GM19328 (cell line): ENCODE measurements at regions not wholly inside any gene's neighbourhood (a gene's known extent, or its start where the extent isn't known, plus 50 kb on each side); places are given as distances from the start of the nearest gene placed in this dataset.

Experiments used
- ATAC-seq: cut with Tn5 transposase; IDR thresholded peaks from one replicate; pipeline ENCODE4 v1.9.1; 2021; ENCODE audit warnings: mild to moderate bottlenecking, moderate library complexity; ENCODE audit not compliant: unreplicated experiment

DNA sequence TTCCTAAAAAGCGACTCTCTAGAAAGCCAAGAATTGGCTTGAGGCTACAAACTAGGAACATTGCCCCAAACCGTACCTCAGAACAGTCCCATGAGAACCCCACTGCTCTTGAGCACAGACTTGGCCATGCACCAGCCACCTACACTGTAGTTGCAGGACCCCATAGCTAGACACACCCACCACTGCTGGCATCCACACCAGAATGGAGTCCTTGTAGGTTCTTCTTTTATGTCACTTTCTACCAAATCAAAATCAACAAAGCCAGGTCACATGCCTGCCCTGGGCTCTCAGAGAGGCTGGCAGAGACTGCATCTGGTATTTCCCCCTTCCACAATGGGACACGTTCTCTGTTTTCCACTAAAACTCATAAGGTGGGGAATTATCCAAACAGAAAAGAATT lies 290.5 kb downstream of the SHOX2 start:
- no peak for ATAC-seq

DNA sequence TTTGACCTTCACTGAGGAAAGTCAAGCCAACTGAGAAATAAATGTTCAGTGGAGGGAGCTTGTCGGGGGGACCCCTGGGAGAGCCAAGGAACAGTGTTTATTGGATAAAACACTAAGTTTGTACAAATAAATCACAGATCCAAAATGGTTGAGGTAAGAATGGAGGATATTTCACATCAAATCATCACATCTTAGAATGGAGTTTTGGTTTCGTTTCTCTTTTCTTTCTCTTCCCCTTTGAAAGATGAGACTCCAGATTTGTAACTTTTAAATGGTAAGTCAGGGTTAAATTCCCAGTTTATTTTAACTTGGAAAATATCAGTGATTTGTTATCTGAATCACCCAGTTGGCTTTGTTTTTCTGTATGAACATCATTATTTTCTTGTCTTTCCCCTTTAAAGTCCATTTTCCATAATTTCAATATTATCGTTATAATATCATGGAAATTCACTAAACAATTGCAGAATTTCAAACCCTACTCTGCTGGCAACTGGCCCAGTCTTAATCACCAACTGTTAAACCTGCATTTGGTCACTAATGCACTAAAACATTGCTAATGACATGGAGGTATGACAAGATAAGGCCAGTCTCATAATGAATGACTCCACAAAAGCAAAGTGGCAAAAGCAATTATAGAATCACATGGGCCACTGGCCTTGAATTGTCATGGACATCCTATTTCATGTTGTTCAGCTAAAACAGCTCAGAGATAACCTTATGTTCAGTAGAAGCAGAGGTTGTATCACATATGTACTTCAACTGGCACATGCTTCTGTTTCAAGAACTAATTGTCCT lies 295.1 kb downstream of the SHOX2 start:
- no peak for ATAC-seq

DNA sequence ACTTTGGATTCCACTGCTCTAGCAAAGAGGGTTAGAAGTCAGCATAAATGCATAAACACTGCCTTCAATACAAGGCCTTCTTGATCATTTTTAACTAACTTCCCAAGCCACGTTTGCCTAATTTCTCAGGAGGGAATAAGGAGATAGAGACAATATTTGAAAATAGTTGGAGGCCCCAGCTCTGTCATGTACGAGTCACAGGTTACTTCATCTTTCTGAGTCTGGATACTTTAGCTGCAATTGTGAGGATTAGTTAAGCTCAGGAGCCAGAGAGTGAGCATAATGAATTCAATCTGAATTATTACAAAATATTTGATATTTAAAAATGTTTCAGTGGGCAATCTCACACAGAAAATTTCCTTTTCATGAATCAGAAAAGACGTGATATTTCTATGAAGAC lies 298.9 kb downstream of the SHOX2 start:
- ATAC-seq = no peak

DNA sequence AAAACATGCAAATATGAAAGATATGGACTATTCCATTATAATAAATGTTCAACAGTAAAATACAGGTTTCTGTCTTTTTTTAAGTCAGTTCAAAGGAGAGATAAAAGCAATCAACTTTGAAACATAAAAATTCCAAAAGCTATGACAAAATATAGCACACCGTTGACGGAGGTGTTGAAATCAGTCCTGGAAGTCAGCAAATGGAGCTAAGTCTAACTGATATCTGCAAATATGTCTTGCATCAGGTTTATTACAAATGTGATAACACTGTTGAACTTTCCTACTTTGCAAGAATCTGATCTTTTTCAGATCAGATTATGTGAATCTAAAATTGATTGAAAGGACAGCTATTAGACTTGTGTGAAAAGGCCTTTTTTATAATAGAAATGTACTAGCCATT lies 300.7 kb downstream of the SHOX2 start:
- ATAC-seq = no peak

DNA sequence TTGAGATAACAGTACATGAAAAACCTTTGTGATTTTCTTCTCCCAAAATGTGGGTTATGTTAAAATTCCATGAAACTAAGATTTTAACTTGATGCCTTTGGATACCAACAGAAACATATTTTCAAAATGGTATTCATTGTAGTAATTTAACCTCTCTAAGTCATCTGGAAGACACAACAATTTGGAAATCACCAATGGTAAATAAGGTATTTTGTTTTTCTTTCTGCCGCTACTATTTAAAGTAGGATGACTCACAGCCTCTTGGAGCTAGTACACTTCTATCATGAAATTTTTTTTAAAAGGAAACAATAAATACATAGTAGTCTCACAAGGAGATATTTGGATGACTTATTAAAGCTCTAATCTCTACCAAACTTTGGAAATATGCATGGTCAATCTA lies 291.6 kb upstream of the VEPH1 start:
- ATAC-seq = no peak

DNA sequence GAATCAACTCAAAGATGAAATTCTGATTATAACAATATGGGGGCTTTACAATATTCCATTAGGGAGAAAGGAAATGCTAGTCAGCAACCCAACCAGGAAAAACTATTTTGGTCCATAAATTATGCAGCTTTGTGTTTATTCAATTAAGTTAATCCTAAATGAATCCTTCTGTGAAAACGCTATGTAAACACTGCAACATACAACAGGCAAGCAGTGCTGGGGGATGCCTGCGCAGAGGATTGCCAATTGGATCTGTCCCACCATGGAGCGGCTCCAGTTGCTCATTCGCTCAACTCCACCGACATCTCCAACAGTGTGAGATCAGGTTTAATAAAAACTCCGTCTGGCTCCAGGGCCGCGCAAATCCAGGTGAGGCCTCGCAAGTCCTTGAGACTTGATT lies 290.5 kb upstream of the VEPH1 start:
- ATAC-seq = no peak

DNA sequence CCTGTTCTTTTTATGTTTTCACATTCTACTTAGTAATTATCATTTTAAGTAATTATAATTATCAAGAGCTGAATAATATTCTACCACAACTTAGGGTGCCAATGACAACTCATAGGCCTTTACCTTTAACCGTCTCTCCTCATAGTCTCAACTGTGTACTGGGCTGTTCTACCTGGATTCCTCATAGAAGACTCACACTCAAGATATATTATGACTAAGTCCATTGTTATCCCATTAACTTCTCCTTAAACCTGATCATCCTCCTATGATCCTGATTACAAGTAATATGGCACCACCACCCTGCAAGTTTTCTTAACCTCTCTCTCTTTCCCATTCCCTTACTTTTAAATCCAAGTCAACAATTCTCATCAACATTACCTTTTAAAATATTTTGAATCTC lies 285.9 kb upstream of the VEPH1 start:
- no peak for ATAC-seq

DNA sequence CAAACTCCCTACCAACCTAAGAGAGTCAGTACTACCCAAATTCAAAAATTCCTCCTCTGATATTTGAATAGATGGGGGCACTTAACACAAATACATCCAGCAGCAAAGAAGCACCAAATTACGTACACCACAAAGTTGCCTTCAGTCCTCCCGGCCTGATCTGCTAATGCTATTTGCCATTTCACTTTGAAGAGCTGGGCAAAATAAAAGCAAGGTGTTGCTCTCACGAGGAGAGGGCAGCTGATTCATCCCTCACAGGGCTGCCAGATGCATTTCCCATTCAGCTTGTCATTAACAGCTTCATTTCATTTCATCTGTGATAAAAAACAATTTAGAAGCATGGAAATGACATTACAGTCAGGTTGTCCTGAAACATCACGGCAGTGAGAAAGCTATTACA lies 283.4 kb upstream of the VEPH1 start:
- ATAC-seq = no peak

DNA sequence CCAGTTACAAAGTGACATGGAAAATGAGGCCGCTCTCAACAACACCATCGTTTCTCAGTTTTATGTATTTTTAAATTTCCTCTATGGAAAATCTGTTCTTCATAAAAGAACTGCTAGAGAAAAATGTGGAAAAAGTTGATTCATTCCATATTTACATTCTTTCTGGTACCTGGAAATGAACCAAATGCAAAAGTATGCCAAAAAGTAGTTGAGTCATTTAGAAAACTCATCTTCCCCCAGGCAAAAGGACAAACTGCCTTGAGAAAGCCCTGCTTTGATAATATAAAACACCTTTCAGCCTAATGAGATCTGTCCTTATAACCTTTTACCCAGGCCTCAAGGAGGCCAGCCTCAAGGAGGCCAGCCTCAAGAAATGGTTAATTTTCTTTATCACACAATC lies 283.0 kb upstream of the VEPH1 start:
- no peak for ATAC-seq

DNA sequence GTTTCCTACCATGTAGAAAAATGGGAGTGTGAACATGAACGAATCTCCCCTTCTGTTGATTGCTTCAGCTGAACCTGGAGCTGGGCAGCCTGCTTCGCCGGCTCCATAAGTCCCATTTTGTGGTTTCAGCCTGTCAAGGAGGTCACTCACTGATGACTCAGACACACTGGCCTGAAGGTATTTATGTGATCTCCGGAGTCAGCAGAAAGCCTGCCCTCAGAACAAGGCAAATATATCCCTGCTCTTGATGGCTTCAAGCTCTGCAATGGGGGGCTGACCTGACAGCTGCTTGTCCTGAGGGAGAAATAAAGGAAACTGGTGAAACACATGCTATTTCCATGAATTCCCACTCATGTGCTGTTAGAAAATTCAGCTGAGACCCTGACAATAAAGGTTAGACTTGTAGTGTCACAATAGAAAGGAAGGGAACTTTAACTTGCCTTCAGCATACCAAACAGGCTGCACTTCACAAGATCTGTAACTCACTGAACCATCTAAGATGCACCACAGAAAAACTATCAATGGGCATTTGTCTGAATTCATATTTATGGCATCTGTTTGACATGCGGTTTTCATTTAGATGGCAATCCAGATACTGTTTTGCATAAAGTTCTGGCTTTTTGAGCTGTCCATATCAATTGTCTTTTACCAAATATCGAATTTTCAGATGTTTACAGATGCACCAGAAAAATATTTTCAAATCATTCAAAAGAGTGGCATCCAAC lies 282.0 kb upstream of the VEPH1 start:
- no peak for ATAC-seq

DNA sequence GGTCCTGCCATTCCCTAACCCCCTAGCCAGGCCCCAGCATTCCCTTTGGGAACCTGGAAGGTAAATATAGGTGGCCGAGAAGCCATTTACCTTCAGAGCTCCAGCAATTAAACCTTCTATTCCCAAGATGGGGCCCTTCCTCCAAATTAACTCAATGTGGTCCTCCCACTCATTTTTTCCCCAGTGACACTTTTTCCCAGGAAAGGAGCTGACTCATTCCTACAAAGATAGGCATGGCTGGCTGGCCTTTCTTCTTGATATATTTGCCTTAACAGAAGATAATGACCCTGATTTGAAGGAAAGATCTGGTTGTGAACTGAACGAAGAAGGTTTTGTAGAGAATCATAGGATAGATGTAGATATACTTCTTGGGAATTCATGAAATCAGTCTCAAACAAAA lies 279.0 kb upstream of the VEPH1 start:
- ATAC-seq = no peak

DNA sequence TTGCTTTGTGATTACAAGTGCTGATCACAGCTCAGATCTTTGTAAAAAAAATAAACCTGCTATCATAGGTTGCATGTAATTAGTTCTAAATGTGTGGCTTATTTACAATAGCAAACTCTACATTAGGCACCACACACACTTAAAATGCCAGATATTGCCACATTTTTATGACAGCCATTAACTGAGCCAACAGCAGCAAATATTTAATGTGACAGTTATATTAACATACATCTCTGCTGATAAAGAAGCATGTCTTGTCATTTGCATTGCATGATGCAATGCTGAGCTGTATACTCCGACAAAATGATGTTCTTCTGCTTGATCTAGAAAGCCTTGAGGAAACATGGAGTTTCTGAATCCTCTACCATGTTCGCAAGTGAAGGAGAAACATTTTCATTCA lies 273.6 kb upstream of the VEPH1 start:
- no peak for ATAC-seq

DNA sequence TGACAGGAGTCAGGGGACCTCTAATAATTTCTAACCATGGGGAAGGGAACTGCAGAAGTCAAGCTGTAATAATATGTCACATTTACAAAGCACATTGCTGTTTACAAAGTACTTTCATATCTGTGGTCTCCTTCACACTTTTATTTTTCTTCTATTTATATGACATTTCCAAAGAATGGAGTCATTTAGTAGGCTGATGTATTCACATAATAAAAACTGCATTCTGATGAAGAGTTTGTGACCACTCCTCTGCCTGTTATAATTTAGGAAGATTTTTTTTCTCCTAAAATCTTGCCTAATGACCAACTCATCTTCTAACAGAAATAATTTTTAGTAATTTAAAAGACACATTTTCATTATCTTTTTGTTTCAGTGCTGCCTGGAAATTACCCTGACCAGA lies 272.2 kb upstream of the VEPH1 start:
- ATAC-seq = no peak

DNA sequence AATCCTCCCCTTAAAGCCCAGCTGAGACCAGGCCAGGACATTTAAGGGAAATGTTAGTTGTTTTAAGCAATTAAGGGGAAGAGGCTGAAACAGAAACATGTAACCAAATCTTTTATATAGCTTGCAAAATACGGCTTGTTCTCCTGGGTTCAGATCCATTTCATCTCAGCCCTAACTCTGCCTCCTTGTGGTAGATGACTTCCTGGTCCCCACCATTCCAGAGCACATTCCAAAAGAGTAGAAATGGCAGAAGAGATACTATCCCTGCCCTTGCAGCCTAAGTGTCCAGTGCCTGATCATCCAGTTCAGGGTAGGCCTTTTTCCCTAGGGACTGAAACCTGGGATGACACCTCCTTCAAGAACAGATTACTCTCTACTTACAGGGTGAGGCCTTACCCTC lies 266.2 kb upstream of the VEPH1 start:
- ATAC-seq = no peak

DNA sequence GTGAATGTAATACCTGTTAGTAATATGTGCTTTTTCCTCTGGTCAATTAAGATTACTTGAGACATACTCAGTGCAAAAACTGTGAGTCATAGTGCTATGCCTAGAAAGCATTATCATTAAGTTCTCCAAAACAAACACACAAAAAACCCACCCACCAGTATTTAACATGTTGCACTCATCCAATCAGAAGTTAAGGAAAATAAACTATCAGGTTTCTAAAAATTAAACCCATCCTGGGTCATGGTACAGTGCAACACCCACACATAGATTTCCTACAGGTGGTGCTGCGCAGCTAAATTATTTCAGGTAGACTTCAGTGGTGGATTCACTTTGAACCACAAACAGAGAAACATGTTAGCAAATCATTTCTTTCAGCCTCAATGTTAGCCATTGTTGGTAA lies 264.4 kb upstream of the VEPH1 start:
- no peak for ATAC-seq

DNA sequence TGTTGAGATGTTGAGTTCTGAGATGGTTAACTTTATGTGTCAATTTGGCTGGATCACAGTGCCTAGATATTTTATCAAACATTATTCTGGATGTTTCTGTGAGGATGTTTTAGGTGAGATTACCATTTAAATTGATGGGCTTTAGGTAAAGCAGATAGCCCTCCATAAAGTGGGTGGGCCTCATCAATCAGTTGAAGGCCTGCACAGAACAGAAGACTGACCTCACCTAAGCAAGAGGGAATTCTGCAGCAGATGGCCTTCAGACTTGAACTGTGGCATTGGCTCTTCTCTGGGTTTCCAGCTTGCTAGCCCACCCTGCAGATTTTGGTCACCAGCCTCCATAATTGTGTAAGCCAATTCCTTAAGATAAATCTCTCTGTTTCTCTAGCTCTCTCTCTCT lies 260.4 kb upstream of the VEPH1 start:
- no peak for ATAC-seq

DNA sequence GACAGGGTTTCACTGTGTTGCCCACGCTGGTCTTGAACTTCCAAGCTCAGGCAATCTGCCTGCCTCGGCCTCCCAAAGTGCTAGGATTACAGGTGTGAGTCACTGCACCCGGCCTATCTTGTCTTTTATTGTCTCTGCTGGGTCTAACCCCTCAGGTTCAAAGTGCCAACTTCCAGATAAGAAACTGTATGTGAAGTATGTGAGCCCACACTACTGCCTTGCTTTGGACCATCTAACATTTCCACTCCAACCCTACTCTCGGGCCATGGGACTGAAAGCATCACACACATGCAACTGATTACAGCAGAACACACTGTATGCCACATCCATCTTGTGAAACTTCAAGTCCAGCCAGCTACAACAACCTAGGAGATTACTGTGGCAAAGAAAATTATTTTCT lies 256.1 kb upstream of the VEPH1 start:
- no peak for ATAC-seq

DNA sequence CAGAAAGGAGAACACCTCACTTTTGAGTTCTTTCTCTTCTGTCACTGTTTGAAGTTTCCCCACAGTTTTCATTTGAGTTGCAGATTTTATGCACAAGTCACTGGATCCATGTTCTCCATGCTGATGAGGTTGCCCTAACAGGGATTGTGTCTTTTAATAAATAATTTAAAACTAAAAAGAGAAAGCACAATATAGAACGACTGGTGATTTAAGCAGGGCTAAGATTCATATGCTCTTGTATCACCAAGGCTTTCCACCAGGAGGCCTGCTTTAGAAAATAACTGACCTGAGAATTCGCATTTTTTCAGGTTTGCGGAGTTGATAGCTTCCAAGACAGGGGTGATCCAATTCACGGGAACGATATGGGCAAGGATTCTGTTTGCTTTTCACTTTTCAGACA lies 252.0 kb upstream of the VEPH1 start:
- no peak for ATAC-seq

DNA sequence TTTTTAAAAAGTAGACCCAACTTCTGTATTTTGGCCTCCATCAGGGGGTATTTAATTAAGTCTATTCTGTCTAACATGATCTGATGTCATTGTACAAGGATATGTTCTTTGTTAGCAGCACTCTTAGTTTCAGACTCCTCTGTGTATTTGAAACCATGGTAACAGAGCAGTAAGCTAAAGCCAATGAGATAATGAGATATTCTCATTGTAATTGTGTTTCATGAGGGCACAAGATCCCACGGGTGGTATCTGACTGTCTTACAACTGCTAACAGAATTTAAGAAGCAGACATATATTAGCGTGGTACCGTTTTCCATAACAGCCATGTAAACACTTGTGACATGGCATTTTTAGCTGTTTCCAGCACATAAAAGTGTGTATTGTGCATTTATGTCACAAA lies 251.2 kb upstream of the VEPH1 start:
- no peak for ATAC-seq

DNA sequence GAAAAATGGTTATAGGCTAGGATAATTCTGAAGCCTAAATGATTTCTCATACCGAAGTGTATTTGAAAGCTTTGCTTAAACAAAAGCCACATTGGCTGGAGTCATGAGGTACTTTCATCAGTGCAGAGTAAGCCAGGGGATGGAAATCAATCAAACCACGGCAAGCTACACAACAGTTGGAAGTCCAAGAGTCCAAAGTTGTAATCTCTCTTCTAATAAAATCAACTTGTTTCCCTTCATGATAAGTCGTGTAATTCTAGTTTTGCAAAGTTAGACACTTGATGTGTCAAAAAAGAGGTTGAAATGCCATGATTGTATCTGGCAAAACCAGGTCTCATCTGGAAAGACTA lies 250.5 kb upstream of the VEPH1 start:
- no peak for ATAC-seq

DNA sequence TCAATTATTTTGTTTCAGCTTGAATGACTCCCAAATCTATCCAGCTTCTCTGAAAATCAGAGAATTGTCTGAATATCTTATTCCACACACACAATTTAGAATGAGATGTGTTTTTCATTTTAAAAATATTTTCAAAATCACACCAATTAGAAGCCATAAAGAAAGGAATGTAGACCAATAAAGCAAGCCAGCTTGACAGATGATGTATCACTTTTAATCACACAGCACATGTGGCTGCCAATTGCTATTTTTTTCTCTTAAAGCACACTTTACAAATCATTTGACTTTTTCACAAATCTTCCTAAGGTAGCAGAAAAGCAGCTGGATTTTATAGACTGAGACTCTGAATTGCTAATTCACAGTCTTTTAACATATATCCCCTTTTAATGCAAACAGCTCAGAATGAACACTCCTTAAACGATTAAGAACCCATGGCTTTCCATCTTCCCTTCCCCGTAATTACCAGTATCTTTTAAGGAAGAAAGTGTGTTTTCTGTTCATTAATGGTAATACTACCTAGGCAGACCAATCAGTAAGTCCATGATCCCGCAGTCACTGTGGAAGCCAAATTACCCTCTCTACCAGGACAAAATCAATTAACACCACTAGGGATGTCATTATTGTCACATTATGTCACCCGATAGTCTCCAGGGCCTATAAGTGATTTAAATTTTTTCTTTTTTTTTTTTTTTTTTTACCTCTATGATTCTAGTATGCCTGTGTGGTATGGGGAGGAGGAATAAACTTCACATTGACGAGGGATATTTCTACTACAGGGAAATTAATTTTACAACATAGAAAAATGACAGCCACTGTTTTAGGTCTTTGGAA lies 250.0 kb upstream of the VEPH1 start:
- no peak for ATAC-seq

DNA sequence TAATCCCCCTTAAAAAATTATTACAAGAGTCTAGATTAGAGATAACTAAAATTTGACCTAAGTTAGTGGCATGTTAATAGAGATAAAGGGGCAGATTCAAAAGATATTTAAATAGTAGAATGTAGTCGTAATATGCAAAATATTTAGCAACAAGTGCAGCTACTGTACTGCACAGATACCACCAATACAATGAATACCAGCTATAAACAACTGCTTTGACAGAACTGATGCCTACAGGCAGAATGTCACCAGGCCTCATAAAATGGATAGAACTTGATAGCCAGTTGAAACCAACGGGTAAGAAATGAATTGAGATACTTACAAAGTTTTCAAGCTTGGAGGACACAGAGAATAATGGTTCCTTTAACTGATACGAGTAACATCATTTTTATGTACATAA lies 249.3 kb upstream of the VEPH1 start:
- no peak for ATAC-seq
